Spleen (tissue), 11 donors: ENCODE measurements at regions not wholly inside any gene's neighbourhood (a gene's known extent, or its start where the extent isn't known, plus 50 kb on each side); places are given as distances from the start of the nearest gene placed in this dataset.

Source experiments
- DNase-seq: peaks from one replicate; pipeline ENCODE4 v3.0.0-alpha.2; 2020
- H3K27ac ChIP-seq, 8 donors: fragments of 200-600 bp; sonication (generic) in 7 of 8; 1 replicate in 4 of 8; 2 replicates in 4 of 8; pipeline versions ENCODE4 v1.5.0 to v1.8.0; 2016 to 2021; ENCODE audit warnings: inconsistent platforms in 4 of 8, mild to moderate bottlenecking in 4 of 8, moderate library complexity in 1 of 8
- H3K27me3 ChIP-seq, 7 donors: fragments of 200-600 bp; sonication (generic) in 6 of 7; replicated peaks in 1 of 7; 1 replicate in 4 of 7; 2 replicates in 3 of 7; pipeline versions ENCODE4 v1.5.0 to v1.8.0; 2016 to 2021; ENCODE audit warnings: inconsistent platforms in 3 of 7, mild to moderate bottlenecking in 1 of 7
- H3K36me3 ChIP-seq, 6 donors: fragments of 200-600 bp; sonication (generic) in 5 of 6; 1 replicate in 4 of 6; 2 replicates in 2 of 6; pipeline versions ENCODE4 v1.5.0 to v1.8.0; 2016 to 2021; ENCODE audit warnings: inconsistent platforms in 2 of 6
- H3K4me1 ChIP-seq, 6 donors: fragments of 200-600 bp; sonication (generic) in 5 of 6; 1 replicate in 3 of 6; 2 replicates in 3 of 6; pipeline versions ENCODE4 v1.5.0 to v1.8.0; 2016 to 2021; ENCODE audit warnings: inconsistent platforms in 3 of 6
- H3K4me3 ChIP-seq, 8 donors: fragments of 200-600 bp; sonication (generic) in 7 of 8; 1 replicate in 4 of 8; 2 replicates in 4 of 8; pipeline versions ENCODE4 v1.5.0 to v1.8.0; 2016 to 2021; ENCODE audit warnings: inconsistent platforms in 4 of 8, mild to moderate bottlenecking in 4 of 8, moderate library complexity in 2 of 8
- H3K9me3 ChIP-seq, 8 donors: fragments of 200-600 bp; sonication (generic) in 7 of 8; 1 replicate in 4 of 8; 2 replicates in 4 of 8; pipeline versions ENCODE4 v1.5.0 to v1.8.0; 2016 to 2021; ENCODE audit warnings: inconsistent platforms in 4 of 8
- CTCF ChIP-seq, 11 experiments: fragments of 200-600 bp in 7 of 11; fragments of 450-650 bp in 4 of 11; sonication (generic) in 4 of 11; IDR thresholded peaks in 8 of 11; conservative IDR thresholded peaks in 3 of 11; 1 replicate in 7 of 11; 2 replicates in 4 of 11; pipeline versions ENCODE4 v1.4.0 to v1.8.0; 2016 to 2021; ENCODE audit warnings: antibody characterized with exemption in 11 of 11, inconsistent platforms in 4 of 11, mild to moderate bottlenecking in 1 of 11
- POLR2A ChIP-seq, 3 donors: fragments of 450-650 bp; IDR thresholded peaks; one replicate each; pipeline ENCODE4 v1.5.1; 2017; ENCODE audit warnings: antibody characterized with exemption in 3 of 3, mild to moderate bottlenecking in 1 of 3
- POLR2AphosphoS5 ChIP-seq, 3 donors: sonication (generic); formaldehyde crosslinking; IDR thresholded peaks; one replicate each; pipeline ENCODE4 v1.5.1; 2017; ENCODE audit warnings: antibody characterized with exemption in 3 of 3
- WGBS, 5 donors: extraction: QIAGEN DNeasy Blood & Tissue Kit in 3 of 5; methylation state at CpG; one replicate each; pipeline versions ENCODE4 v1.1.5 to v1.1.7; 2013 to 2018; 5-methylcytosine and 5-hydroxymethylcytosine counted together
- intact Hi-C: fragments of 100-400 bp; cut with DNase I; formaldehyde crosslinking; loops from one replicate; pipeline ENCODE4 v1.15.0; 2023; ENCODE audit warnings: low total_unique reads
- donor health status: healthy with polysubstance abuse.
- donor health status: DM: no; HTN: no; CAD: no; lungs with moderate emphysema.
- donor health status: DM: no; HTN: no; CAD: no.
- donor health status: Bipolar disorder and iron deficiency.
- donor health status: healthy.
- donor health status: DM: no; HTN: no; CAD: no.
- donor health status: DM: yes; HTN: yes; CAD: no.

DNA sequence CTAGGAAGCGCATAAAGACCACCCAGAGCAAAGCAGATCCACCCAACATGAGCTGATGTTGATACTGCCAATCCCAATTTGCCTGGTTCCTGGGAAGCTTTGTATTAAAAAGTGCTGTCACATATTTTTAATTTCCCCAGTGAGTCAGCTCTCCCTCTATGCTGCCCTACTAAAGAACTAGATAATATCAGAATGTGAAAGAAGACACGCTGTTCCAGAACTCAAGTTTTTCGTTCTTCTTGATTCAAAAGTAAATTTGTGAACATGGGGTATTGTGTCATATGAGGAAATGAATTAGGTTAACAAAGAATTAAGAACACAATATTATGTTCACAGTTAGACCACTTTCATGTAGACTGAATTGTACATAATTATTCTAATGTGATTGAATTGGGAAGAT, 734.2 kb upstream of the ALCAM start:
- Histone ChIP-seq H3K4me3 (no peak overlapping the region), H3K9me3 (peaks cover 0 to 17% (median 3%) of the 10 kb centered on the region in 8 donors), H3K27ac (no peak overlapping the region), H3K4me1 (no peaks in the 10 kb centered on the region), H3K27me3 (no peaks in the 10 kb centered on the region), H3K36me3 (no peaks in the 10 kb centered on the region)
- intact Hi-C loops: no loop called here
- 80 to 92% (median 88%) methylated on average over 3 of the region's 3 CpGs for WGBS, 5 donors
- no peak for DNase-seq
- TF ChIP-seq CTCF (IDR thresholded peaks at IDR 0.05 in 8 of 11, conservative IDR thresholded peaks at IDR 0.05 in 3 of 11) (no peak), POLR2A (IDR thresholded peaks at IDR 0.05) (no peak), POLR2AphosphoS5 (IDR thresholded peaks at IDR 0.05) (no peak)

DNA sequence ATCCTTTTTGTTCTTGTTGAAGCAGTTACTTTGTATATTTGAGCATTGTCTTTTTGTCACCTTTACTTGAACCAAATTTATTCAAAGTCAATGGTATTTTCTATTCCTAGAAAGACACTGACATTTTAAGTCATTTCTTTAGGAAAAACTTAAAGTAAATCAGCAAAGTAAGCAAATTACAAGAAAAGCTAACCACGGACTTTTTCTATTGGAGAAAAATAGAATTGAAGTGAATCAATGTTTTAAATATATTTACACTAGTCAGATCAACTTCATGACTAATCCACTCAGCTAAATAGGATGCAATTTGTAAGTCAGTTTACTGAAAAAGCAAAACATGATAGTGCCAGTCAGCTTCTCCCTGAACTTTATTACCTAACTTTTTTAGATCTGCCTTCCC, 733.8 kb upstream of the ALCAM start:
- H3K27me3 ChIP-seq: no peaks in the 10 kb centered on the region
- intact Hi-C loops: no loop called here
- TF ChIP-seq CTCF (IDR thresholded peaks at IDR 0.05 in 8 of 11, conservative IDR thresholded peaks at IDR 0.05 in 3 of 11): no peak
- no peak for TF ChIP-seq POLR2AphosphoS5 (IDR thresholded peaks at IDR 0.05)
- no peak for TF ChIP-seq POLR2A (IDR thresholded peaks at IDR 0.05)
- WGBS, 5 donors: 81 to 91% (median 87%) methylated on average over 1 of the region's 1 CpG
- H3K4me3 ChIP-seq: no peak overlapping the region
- no peaks in the 10 kb centered on the region for H3K36me3 ChIP-seq
- no peaks in the 10 kb centered on the region for H3K4me1 ChIP-seq
- peaks cover 0 to 19% (median 5%) of the 10 kb centered on the region in 8 donors for H3K9me3 ChIP-seq
- H3K27ac ChIP-seq: no peak overlapping the region
- no peak for DNase-seq

DNA sequence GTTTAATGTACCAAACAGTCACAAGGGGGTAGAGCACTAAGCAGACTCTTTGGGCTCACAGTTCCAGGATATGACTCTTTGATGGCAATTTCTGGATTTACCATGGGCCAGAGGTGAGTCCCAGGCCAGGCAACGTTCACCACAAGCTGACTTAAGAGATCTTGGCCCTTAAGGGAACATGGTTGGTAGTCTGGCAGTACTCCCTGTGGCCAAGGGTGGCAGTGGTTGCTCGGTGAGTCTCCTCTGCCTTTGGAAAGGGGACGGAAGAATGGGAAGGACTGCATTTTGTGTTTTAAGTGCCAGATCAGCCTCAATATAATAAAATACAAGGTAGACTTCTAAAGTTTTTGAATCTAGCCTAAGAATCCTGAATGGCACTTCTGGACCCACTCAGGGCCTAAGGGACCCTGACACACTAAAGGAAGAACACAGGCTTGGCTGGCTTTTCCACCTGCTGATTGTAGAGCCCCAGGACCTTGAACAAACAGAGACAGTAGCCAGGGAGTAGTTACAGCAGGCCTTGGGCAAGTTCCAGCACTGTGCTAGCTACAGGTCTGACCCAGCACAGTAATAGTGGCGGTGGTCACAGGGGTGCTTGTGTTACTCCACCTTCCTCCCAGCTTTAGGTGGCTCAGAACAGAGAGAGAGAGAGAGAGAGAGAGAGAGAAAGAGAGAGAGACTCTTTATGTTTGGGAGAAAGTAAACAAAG, 730.7 kb upstream of the ALCAM start:
- no peak for TF ChIP-seq POLR2A (IDR thresholded peaks at IDR 0.05)
- no peak for TF ChIP-seq POLR2AphosphoS5 (IDR thresholded peaks at IDR 0.05)
- TF ChIP-seq CTCF (IDR thresholded peaks at IDR 0.05 in 8 of 11, conservative IDR thresholded peaks at IDR 0.05 in 3 of 11): no peak
- H3K4me3 ChIP-seq: no peak overlapping the region
- no peaks in the 10 kb centered on the region for H3K36me3 ChIP-seq
- WGBS, 5 donors: 72 to 90% (median 83%) methylated on average over 4 of the region's 4 CpGs
- H3K4me1 ChIP-seq: no peaks in the 10 kb centered on the region
- DNase-seq: no peak
- intact Hi-C loops: no loop called here
- H3K27me3 ChIP-seq: no peaks in the 10 kb centered on the region
- peaks cover 0 to 30% (median 18%) of the 10 kb centered on the region in 8 donors for H3K9me3 ChIP-seq
- H3K27ac ChIP-seq: no peak overlapping the region

DNA sequence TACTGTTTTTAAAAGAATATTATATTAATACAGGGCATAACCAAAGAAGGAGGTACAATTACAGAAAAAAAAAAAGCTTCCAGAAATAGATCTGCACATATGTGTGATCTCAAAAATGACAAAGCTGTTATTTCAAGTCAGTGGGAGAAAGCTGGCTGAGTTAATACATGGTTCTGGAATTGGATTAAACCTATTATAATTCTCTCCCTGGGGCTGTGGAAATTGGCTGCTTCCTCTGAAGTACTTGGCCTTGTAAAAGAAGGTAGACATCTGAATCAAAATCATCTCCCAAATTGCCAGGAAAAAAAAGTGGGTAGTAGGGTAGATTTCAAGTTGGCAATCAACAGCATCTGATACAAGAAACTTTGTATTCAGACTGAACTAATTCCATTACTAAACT, 723.9 kb upstream of the ALCAM start:
- H3K36me3 ChIP-seq: no peaks in the 10 kb centered on the region
- peaks cover 0 to 23% (median 11%) of the 10 kb centered on the region in 8 donors for H3K9me3 ChIP-seq
- H3K27me3 ChIP-seq: no peaks in the 10 kb centered on the region
- TF ChIP-seq POLR2AphosphoS5 (IDR thresholded peaks at IDR 0.05) (no peak), POLR2A (IDR thresholded peaks at IDR 0.05) (no peak), CTCF (IDR thresholded peaks at IDR 0.05 in 8 of 11, conservative IDR thresholded peaks at IDR 0.05 in 3 of 11) (no peak)
- H3K4me3 ChIP-seq: no peak overlapping the region
- no peak for DNase-seq
- H3K27ac ChIP-seq: no peak overlapping the region
- H3K4me1 ChIP-seq: no peaks in the 10 kb centered on the region
- intact Hi-C loops: no loop called here
